ENCODE measurements at regions not wholly inside any gene's neighbourhood (a gene's known extent, or its start where the extent isn't known, plus 50 kb on each side); places are given as distances from the start of the nearest gene placed in this dataset.

GRCh38 chr10:2936816-2937215 lies 130.5 kb upstream of the PFKP start:
- H3K4me3 Mint-ChIP-seq (ENCODE audit: low read depth): no peak overlapping the region
- DNase-seq (ENCODE audit: low spot score, unreplicated experiment): no peak
- H3K9me3 Mint-ChIP-seq (ENCODE audit: low read depth): no peaks in the 10 kb centered on the region
- no peak overlapping the region for H3K27ac Mint-ChIP-seq
- no peaks in the 10 kb centered on the region for H3K4me1 Mint-ChIP-seq (ENCODE audit: low read depth)
- TF ChIP-seq, protein P1, sequence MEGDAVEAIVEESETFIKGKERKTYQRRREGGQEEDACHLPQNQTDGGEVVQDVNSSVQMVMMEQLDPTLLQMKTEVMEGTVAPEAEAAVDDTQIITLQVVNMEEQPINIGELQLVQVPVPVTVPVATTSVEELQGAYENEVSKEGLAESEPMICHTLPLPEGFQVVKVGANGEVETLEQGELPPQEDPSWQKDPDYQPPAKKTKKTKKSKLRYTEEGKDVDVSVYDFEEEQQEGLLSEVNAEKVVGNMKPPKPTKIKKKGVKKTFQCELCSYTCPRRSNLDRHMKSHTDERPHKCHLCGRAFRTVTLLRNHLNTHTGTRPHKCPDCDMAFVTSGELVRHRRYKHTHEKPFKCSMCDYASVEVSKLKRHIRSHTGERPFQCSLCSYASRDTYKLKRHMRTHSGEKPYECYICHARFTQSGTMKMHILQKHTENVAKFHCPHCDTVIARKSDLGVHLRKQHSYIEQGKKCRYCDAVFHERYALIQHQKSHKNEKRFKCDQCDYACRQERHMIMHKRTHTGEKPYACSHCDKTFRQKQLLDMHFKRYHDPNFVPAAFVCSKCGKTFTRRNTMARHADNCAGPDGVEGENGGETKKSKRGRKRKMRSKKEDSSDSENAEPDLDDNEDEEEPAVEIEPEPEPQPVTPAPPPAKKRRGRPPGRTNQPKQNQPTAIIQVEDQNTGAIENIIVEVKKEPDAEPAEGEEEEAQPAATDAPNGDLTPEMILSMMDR (IDR thresholded peaks at IDR 0.05; ENCODE audit: unreplicated experiment): no peak
- H3K27me3 Mint-ChIP-seq: peaks cover 29% of the 10 kb centered on the region
- H3K36me3 Mint-ChIP-seq (ENCODE audit: insufficient read depth): no peaks in the 10 kb centered on the region

GRCh38 chr10:2935647-2936386 lies 131.5 kb upstream of the PFKP start:
- Mint-ChIP-seq H3K36me3 (ENCODE audit: insufficient read depth) (no peaks in the 10 kb centered on the region), H3K27ac (no peak overlapping the region), H3K9me3 (ENCODE audit: low read depth) (no peaks in the 10 kb centered on the region), H3K27me3 (peaks cover 27% of the 10 kb centered on the region), H3K4me1 (ENCODE audit: low read depth) (no peaks in the 10 kb centered on the region), H3K4me3 (ENCODE audit: low read depth) (no peak overlapping the region)
- TF ChIP-seq, protein P1 (IDR thresholded peaks at IDR 0.05; ENCODE audit: unreplicated experiment): no peak
- DNase-seq (ENCODE audit: low spot score, unreplicated experiment): no peak

GRCh38 chr10:2933924-2934323 lies 133.4 kb upstream of the PFKP start:
- Mint-ChIP-seq H3K4me1 (ENCODE audit: low read depth) (no peaks in the 10 kb centered on the region), H3K27ac (no peak overlapping the region), H3K27me3 (peaks cover 28% of the 10 kb centered on the region), H3K9me3 (ENCODE audit: low read depth) (no peaks in the 10 kb centered on the region), H3K36me3 (ENCODE audit: insufficient read depth) (no peaks in the 10 kb centered on the region), H3K4me3 (ENCODE audit: low read depth) (no peak overlapping the region)
- DNase-seq (ENCODE audit: low spot score, unreplicated experiment): no peak
- TF ChIP-seq, protein P1 (IDR thresholded peaks at IDR 0.05; ENCODE audit: unreplicated experiment): no peak

- Mint-ChIP-seq H3K27ac (no peak overlapping the region), H3K4me1 (ENCODE audit: low read depth) (no peaks in the 10 kb centered on the region), H3K36me3 (ENCODE audit: insufficient read depth) (no peaks in the 10 kb centered on the region), H3K27me3 (peaks cover 28% of the 10 kb centered on the region), H3K9me3 (ENCODE audit: low read depth) (no peaks in the 10 kb centered on the region), H3K4me3 (ENCODE audit: low read depth) (no peak overlapping the region)
- TF ChIP-seq, protein P1 (IDR thresholded peaks at IDR 0.05; ENCODE audit: unreplicated experiment): no peak
- DNase-seq (ENCODE audit: low spot score, unreplicated experiment): no peak
Measured at GRCh38 chr10:2933519-2933918, 133.8 kb upstream of the PFKP start.

DNA sequence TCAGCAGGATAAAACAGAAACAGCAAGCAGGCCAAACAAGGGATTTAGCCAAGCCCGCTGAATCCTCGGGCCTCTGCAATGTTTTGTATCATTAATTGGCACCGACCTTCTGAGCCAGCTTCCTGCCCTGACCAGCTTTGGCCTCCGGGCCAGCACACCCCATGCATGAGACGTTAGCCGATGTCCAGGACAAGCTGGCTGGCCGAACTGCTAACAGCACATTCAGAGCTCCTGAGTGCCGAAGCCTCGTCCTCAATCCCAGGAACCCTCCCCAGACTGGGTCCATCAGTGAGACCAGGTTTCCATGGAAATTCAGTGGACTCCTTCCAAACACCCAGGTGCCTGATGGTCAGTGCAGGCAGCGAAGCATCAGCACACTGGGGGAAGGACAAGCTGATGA lies 134.3 kb upstream of the PFKP start:
- Mint-ChIP-seq H3K4me3 (ENCODE audit: low read depth) (no peak overlapping the region), H3K4me1 (ENCODE audit: low read depth) (peaks cover 2% of the 10 kb centered on the region)

More for the DNA sequence above, 134.3 kb upstream of the PFKP start:
- no peaks in the 10 kb centered on the region for H3K36me3 Mint-ChIP-seq (ENCODE audit: insufficient read depth)
- DNase-seq (ENCODE audit: low spot score, unreplicated experiment): no peak
- no peaks in the 10 kb centered on the region for H3K9me3 Mint-ChIP-seq (ENCODE audit: low read depth)
- H3K27ac Mint-ChIP-seq: no peak overlapping the region
- peaks cover 32% of the 10 kb centered on the region for H3K27me3 Mint-ChIP-seq
- TF ChIP-seq, protein P1 (IDR thresholded peaks at IDR 0.05; ENCODE audit: unreplicated experiment): no peak
